ENCODE measurements at regions not wholly inside any gene's neighbourhood (a gene's known extent, or its start where the extent isn't known, plus 50 kb on each side); places are given as distances from the start of the nearest gene placed in this dataset.
"Not testable (repeated sequence)": the region's sequence is repeated elsewhere in the genome, so short reads cannot be mapped to it uniquely, and the experiment has no call there.

- DNase-seq = no peak
Observed at GRCh38 chr4:15294202-15294601, 133.6 kb upstream of the C1QTNF7 start.

DNA sequence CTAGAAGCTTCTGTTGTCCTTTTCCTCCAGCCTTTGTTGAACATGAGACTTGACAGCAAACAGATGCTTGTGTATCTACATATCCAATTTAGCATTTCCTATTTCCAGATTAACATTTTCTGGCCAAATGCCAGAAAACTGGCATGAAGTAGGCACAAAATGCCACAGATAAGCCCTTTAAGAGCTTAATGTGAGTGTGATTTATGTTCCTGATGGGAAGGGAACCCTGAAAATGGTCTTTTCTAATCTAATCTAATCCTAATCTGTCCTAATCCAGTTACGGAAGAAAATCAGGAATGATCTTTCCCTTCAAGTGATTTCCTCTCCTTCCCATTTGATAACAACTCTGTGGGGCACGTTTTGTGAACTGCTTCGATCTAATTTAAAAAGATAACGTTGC is 133.0 kb upstream of the C1QTNF7 start:
- no peak for DNase-seq

GRCh38 chr4:15295421-15296162 is 132.2 kb upstream of the C1QTNF7 start:
- DNase-seq = no peak

DNA sequence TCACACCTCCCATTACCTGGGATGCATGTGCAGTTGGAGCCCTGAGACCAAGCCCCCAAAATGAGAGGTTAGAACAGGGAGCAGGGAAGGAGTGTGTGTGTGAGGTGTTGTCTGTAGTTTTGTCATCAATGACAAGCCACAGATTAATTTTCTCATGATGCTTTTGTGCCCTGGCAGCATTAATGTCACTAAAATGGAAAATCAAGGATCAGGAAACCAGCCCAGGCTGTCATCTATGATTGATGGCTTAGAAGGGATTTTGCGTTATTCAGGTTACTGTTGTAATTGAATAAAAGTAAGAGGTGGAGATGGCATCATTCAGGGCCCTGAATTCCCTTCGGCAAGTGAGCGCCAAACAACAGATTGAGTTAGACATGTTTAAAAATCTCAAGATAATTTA is 130.5 kb upstream of the C1QTNF7 start:
- no peak for DNase-seq

- DNase-seq = no peak
Observed at GRCh38 chr4:15299627-15300026, 128.2 kb upstream of the C1QTNF7 start.

- no peak for DNase-seq
Observed at GRCh38 chr4:15303052-15303641, 124.7 kb upstream of the C1QTNF7 start.

GRCh38 chr4:15314974-15315373 is 112.9 kb upstream of the C1QTNF7 start:
- no peak for DNase-seq

- no peak for DNase-seq
Observed at GRCh38 chr4:15317246-15317645, 110.6 kb upstream of the C1QTNF7 start.

DNA sequence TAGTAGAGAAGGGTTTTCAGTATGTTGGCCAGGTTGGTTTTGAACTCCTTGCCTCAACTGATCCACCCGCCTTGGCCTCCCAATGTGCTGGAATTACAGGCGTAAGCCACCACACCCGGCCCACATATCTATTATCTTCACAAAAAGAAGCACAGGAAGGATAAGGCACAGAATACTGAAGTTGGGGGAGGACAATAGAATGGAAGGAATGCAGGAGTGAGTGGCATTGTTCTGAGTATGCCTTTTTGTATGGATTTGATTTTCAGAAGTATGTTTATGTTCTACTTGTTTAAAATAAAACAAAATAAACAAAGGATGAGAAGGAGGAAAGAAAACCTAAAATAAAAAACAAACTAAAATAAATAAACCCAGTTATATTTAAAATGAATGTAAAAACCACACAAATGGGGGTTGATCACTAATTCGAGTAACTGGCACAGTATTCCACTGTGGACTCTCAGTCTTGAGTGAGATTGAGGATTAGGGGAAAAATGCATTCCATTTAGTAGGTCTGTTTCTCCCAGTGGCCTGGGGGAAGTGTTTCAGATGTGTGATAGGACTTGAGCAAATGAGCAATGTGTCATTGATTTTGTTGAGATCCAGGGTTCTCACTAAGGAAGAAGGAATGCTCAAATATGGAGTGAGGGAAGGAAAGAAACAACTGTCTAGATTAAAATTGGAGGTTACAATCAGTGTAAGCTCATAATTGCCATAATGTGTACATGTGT is 109.0 kb upstream of the C1QTNF7 start:
- no peak for DNase-seq

- DNase-seq = no peak
Observed at GRCh38 chr4:15320121-15320678, 107.6 kb upstream of the C1QTNF7 start.

DNA sequence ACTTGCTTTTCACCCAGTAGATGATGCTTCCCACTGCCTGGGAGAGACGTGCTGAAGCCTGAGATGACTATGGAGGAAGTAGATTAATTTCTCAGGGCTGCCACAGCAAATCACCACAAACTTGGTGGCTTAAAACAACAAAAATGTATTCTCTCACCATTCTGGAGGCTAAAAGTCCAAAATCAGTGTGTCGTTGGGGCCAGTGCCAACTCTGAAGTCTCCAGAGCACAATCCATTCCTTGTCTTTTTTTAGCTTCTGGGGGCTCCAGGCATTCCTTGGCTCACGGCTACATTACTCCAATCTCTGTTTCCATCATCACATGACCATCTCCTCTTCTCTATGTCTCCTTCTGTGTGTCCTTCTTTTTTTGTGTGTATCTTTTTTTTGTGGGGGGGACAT is 105.8 kb upstream of the C1QTNF7 start:
- no peak for DNase-seq

DNA sequence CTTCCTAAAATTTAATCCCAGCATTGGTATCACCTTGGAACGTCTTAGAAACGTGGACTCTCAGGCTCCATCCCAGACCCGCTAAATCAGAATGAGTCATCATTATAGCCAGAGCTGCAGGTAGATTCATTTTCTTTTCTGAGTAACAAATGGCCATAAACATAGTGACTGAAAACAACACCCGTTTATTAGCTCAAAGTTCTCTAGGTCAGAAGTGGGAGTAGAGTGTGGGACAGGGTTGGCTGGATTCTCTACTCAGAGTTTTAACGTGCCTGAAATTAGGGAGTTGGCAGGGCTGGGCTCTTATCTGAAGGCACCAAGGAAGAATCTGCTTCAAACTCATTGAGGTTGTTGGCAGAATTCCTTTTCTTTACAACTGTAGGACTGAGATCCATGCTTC is 101.8 kb upstream of the C1QTNF7 start:
- no peak for DNase-seq

GRCh38 chr4:15327311-15328298 is 100.2 kb upstream of the C1QTNF7 start:
- peak; percentile 35 for DNase-seq

DNA sequence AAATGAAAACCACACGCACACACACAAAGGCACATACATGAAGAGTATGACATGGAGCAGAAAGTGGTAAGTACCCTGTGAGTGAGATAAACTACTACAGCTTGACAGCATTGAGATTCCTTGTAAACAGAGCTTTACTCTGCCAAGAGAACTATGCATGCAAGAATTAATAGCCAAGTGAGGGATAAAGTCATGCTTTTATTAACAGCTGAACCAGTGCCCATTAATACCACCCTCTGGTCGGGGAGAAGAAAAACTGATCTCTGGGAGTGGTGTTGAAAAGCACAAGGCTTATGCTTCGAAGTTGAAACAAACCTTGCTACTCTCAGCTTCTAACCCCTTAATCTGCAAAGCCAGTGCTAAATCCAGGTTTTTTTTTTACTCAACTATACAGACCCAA is 95.9 kb upstream of the C1QTNF7 start:
- no peak for DNase-seq

DNA sequence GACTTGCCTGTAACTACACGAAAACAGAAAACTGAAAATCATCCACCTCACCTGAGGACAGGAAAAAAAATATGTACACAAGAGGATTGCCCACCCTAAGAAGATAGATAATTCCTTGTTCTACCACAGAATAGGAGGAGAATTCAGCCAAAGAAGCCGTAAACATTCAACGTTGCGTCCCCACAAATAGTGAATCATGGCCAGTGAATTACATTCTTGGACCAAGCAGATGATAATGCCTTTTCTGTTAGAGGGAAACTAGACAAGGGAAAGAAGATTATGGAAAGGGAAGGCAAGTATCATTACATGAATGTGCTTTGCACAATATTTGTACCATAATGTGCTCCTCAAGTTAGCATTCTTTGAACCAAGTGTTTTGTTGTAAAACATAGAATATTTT is 95.5 kb upstream of the C1QTNF7 start:
- no peak for DNase-seq

DNA sequence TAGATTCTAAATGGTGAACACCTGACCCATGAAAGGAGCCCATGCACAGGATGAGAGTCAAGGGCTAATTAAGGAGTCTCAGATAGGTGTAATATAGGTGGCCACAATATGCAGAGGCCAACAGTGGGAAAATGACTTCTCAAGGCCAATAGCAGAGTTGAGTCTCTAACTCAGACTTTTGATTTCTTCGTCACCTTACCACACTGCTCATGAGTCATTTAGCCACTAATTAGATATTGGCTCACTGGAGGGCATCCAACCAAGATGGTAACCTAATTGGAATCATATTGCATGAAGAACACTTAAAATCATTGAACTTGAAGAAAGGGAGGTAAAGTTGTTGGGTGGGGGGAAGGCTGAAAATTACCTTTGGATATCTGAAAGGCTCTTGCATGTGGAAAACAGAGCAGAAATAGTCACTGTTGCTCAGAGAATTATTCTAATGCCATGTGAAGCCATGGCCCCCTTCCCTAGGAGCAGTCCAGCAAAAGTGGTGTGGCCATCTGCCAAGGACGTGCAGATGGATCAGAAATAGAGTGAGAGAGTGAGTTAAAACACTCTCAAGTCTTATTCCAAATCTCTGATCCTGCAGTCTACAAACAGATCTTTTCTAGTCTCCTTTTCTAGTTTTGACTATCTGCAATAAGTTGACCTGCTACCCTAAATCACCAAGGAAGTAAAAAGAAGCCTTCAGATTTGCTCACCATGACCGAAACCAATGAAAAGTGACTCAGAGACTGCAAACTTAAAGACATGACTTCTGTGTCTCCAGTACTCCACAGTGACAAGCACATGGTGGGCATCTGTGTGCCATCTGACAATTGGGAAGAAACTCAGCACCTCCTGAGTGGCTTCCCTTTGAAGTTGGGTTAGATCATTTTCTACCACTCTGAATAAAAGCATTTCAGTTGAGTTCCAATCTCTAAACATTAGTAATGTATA is 93.9 kb upstream of the C1QTNF7 start:
- DNase-seq = no peak

DNA sequence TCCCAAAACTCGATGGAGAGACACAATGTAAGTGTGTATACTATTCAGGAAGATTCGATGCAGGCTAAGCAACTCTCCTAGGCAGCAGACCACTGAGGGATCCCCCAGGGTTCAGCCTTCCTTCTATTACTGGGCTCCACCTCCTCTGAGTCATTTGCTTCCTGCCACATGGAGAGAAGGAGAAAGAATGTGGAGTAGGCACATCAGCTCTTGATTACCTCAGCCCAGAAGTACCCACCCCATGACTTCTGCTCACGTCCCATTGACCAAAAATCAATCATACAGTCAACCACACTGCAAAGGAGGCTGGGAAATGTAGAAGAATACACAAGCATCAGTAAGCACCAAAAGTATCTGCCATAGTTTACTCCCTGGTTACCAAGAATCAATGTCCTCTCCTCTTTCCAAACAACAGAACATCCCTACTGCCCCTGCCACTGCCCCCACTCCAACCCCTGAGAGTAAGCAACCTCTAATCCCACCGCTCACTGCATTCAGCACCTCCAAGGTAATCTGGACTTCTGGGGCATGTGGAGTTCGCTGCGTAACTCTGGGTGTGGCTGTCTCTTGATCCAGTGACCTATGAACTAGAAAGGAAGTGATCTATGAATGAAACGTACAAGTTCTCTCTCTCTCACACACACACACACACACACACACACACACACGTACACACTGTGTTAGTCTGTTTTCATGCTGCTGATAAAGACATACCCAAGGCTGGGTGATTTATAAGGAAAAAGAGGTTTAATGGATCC is 91.2 kb upstream of the C1QTNF7 start:
- no peak for DNase-seq

DNA sequence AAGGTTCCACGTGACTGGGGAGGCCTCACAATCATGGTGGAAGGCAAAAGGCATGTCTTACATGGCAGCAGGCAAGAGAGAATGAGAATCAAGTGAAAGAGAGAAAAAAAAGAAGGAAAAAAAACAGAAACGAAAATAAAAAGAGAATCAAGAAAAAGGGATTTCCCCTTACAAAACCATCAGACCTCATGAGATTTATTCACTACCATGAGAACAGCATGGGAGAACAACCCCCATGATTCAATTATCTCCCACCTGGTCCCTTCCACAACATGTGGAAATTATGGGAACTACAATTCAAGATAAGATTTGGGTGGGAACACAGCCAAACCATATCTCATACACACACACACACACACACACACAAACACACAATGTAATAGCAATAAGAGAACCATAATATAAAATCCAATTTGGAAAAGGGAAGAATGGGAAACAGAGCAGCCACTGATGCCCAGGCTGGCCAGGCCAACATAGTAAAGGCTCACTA is 90.6 kb upstream of the C1QTNF7 start:
- not testable (repeated sequence) for DNase-seq

DNA sequence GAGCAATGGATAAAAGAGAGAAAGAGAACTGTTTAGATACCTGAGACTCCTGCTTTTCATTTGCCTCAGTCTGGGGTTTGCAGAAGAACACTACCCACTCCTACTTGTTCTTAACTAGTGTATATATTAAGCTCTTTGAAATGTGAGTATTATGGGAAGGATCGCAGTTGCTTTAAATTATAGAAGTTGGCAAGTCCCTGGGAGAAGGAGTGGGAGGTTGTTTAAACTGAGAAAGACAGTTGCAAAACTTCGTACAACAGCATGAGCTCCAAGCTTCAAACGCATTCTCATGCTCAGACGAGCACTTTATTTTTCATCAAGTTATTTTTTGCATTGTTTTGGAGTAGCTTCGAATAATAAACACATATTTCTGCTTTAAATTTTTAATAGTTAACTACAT is 88.1 kb upstream of the C1QTNF7 start:
- DNase-seq = peak; percentile 52

GRCh38 chr4:15340332-15340731 is 87.5 kb upstream of the C1QTNF7 start:
- DNase-seq = no peak
